ENCODE measurements at regions not wholly inside any gene's neighbourhood (a gene's known extent, or its start where the extent isn't known, plus 50 kb on each side); places are given as distances from the start of the nearest gene placed in this dataset.

DNA sequence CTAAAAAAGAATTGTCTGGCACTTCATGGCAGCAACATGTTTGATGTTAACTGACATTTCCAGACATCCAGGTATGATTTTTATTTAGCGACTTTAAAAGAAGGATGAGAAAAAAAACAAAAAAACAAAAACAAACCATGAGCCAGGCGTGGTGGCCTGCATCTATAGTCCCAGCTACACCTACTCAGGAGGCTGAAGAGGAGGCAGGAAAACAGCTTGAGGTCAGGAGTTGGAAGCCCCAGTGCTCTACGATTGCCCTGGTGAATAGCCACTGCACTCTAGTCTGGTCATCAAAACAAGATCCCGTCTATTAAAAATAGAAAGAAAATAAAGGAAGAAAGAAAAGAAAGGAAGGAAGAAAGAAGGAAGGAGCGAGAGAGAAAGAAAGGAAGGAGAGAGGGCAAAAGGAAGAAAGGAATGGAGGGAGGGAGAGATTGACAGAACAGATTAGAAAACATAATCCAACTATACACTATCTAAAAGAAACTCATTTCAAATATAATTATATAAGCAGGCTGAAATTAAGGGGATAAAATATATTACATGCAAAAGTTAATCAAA, 141.6 kb downstream of the TRIM27 start:
- TF ChIP-seq, protein P1, sequence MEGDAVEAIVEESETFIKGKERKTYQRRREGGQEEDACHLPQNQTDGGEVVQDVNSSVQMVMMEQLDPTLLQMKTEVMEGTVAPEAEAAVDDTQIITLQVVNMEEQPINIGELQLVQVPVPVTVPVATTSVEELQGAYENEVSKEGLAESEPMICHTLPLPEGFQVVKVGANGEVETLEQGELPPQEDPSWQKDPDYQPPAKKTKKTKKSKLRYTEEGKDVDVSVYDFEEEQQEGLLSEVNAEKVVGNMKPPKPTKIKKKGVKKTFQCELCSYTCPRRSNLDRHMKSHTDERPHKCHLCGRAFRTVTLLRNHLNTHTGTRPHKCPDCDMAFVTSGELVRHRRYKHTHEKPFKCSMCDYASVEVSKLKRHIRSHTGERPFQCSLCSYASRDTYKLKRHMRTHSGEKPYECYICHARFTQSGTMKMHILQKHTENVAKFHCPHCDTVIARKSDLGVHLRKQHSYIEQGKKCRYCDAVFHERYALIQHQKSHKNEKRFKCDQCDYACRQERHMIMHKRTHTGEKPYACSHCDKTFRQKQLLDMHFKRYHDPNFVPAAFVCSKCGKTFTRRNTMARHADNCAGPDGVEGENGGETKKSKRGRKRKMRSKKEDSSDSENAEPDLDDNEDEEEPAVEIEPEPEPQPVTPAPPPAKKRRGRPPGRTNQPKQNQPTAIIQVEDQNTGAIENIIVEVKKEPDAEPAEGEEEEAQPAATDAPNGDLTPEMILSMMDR (IDR thresholded peaks at IDR 0.05; ENCODE audit: poor library complexity, severe bottlenecking): no peak
- TF ChIP-seq POLR2AphosphoS5 (IDR thresholded peaks at IDR 0.05) (no peak), MXI1 (conservative IDR thresholded peaks at IDR 0.05; ENCODE audit: poor library complexity, severe bottlenecking) (no peak), EZH2 (IDR thresholded peaks at IDR 0.05; ENCODE audit: borderline replicate concordance, insufficient read depth, low read length, poor library complexity, severe bottlenecking) (no peak), RAD21 (conservative IDR thresholded peaks at IDR 0.05) (no peak), TAF1 (IDR thresholded peaks at IDR 0.05; ENCODE audit: low read depth) (no peak)
- TF ChIP-seq, protein P2, sequence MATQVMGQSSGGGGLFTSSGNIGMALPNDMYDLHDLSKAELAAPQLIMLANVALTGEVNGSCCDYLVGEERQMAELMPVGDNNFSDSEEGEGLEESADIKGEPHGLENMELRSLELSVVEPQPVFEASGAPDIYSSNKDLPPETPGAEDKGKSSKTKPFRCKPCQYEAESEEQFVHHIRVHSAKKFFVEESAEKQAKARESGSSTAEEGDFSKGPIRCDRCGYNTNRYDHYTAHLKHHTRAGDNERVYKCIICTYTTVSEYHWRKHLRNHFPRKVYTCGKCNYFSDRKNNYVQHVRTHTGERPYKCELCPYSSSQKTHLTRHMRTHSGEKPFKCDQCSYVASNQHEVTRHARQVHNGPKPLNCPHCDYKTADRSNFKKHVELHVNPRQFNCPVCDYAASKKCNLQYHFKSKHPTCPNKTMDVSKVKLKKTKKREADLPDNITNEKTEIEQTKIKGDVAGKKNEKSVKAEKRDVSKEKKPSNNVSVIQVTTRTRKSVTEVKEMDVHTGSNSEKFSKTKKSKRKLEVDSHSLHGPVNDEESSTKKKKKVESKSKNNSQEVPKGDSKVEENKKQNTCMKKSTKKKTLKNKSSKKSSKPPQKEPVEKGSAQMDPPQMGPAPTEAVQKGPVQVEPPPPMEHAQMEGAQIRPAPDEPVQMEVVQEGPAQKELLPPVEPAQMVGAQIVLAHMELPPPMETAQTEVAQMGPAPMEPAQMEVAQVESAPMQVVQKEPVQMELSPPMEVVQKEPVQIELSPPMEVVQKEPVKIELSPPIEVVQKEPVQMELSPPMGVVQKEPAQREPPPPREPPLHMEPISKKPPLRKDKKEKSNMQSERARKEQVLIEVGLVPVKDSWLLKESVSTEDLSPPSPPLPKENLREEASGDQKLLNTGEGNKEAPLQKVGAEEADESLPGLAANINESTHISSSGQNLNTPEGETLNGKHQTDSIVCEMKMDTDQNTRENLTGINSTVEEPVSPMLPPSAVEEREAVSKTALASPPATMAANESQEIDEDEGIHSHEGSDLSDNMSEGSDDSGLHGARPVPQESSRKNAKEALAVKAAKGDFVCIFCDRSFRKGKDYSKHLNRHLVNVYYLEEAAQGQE (IDR thresholded peaks at IDR 0.05; ENCODE audit: borderline replicate concordance): no peak

Data from neural cell (in vitro differentiated cells).